GM10266 (cell line): ENCODE measurements at regions not wholly inside any gene's neighbourhood (a gene's known extent, or its start where the extent isn't known, plus 50 kb on each side); places are given as distances from the start of the nearest gene placed in this dataset.

Experiments
- DNase-seq: peaks from one replicate; pipeline ENCODE4 v3.0.0; 2012; ENCODE audit errors: extremely low spot score
- CTCF ChIP-seq: IDR thresholded peaks from 2 replicates; pipeline ENCODE4 v1.5.1; 2012; ENCODE audit warnings: mild to moderate bottlenecking, low read depth; ENCODE audit not compliant: control insufficient read depth, insufficient read depth; ENCODE audit errors: missing control alignments

GRCh38 chr20:51221103-51221502, 198.2 kb upstream of the KCNG1 start:
- TF ChIP-seq CTCF = no peak
- no peak for DNase-seq

GRCh38 chr20:51220293-51220706, 197.4 kb upstream of the KCNG1 start:
- peak; percentile 85 for TF ChIP-seq CTCF
- DNase-seq = peak; percentile 65

- TF ChIP-seq CTCF = no peak
- DNase-seq = no peak
Measured at GRCh38 chr20:51219544-51219943, 196.6 kb upstream of the KCNG1 start.

GRCh38 chr20:51218603-51219002, 195.7 kb upstream of the KCNG1 start:
- DNase-seq = no peak
- no peak for TF ChIP-seq CTCF

GRCh38 chr20:51217347-51218045, 194.6 kb upstream of the KCNG1 start:
- DNase-seq = no peak
- no peak for TF ChIP-seq CTCF

GRCh38 chr20:51216850-51217249, 193.9 kb upstream of the KCNG1 start:
- no peak for TF ChIP-seq CTCF
- no peak for DNase-seq

- no peak for DNase-seq
- TF ChIP-seq CTCF = no peak
Measured at GRCh38 chr20:51212816-51213215, 189.9 kb upstream of the KCNG1 start.
